Adipocyte (in vitro differentiated cells): ENCODE measurements at regions not wholly inside any gene's neighbourhood (a gene's known extent, or its start where the extent isn't known, plus 50 kb on each side); places are given as distances from the start of the nearest gene placed in this dataset.
A peak's percentile ranks its signal among the peaks of the same experiment; 100 is the strongest.
"Not testable (repeated sequence)": the region's sequence is repeated elsewhere in the genome, so short reads cannot be mapped to it uniquely, and the experiment has no call there.

ENCODE experiments used
- DNase-seq: peaks from one replicate; pipeline ENCODE4 v3.0.0-alpha.2; 2015; ENCODE audit warnings: low read depth
- H3K27me3 ChIP-seq: replicated peaks from 2 replicates; pipeline ENCODE4 v1.7.0; 2013; ENCODE audit warnings: mild to moderate bottlenecking, low read length, moderate library complexity; ENCODE audit not compliant: control insufficient read depth, insufficient read depth
- H3K36me3 ChIP-seq: 2 replicates; pipeline ENCODE4 v1.7.0; 2013; ENCODE audit warnings: low read length, mild to moderate bottlenecking, moderate library complexity; ENCODE audit not compliant: control insufficient read depth, insufficient read depth, severe bottlenecking
- H3K4me1 ChIP-seq: 2 replicates; pipeline ENCODE4 v1.7.0; 2013; ENCODE audit warnings: mild to moderate bottlenecking, low read length, moderate library complexity; ENCODE audit not compliant: control insufficient read depth, insufficient read depth
- H3K4me3 ChIP-seq: 2 replicates; pipeline ENCODE4 v1.7.0; 2013; ENCODE audit warnings: mild to moderate bottlenecking, low read length, moderate library complexity
- H3K9ac ChIP-seq: 2 replicates; pipeline ENCODE4 v1.7.0; 2013; ENCODE audit warnings: mild to moderate bottlenecking, low read length, moderate library complexity
- H3K9me3 ChIP-seq: 2 replicates; pipeline ENCODE4 v1.7.0; 2013; ENCODE audit warnings: mild to moderate bottlenecking, low read length, moderate library complexity; ENCODE audit not compliant: control insufficient read depth

- Histone ChIP-seq H3K9ac (no peak overlapping the region), H3K9me3 (no peaks in the 10 kb centered on the region), H3K27me3 (no peaks in the 10 kb centered on the region), H3K4me1 (peaks cover 25% of the 10 kb centered on the region), H3K4me3 (no peak overlapping the region), H3K36me3 (no peaks in the 10 kb centered on the region)
- peak; percentile 59 for DNase-seq
Measured at GRCh38 chr12:28089338-28089737, 100.9 kb upstream of the CCDC91 start.

DNA sequence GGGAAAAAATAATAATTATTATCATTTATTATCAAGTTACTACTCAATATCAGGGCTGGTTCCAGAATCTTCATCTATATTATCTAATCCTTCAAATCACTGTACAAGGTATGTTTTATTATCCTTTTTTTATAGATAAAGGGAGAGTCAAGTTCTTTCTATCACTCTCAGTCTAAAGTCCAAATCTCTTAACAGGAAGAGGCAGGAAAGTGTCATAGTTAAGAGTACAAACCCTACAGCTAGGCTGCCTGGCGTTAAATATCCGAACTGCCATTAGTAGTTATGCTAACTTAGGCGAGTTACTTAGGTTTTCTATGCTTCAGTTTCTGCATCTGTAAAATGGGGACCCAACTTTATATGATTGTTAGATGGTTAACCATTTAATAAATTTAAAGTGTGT, 99.4 kb upstream of the CCDC91 start:
- no peak overlapping the region for H3K4me3 ChIP-seq
- no peaks in the 10 kb centered on the region for H3K9me3 ChIP-seq
- no peaks in the 10 kb centered on the region for H3K27me3 ChIP-seq
- H3K9ac ChIP-seq: no peak overlapping the region
- H3K4me1 ChIP-seq: peaks cover 35% of the 10 kb centered on the region
- H3K36me3 ChIP-seq: no peaks in the 10 kb centered on the region
- DNase-seq: no peak

- Histone ChIP-seq H3K9ac (no peak overlapping the region), H3K36me3 (no peaks in the 10 kb centered on the region), H3K27me3 (no peaks in the 10 kb centered on the region), H3K4me1 (peaks cover 51% of the 10 kb centered on the region), H3K9me3 (no peaks in the 10 kb centered on the region), H3K4me3 (no peak overlapping the region)
- DNase-seq: no peak
Measured at GRCh38 chr12:28092396-28092795, 97.9 kb upstream of the CCDC91 start.

- Histone ChIP-seq H3K4me1 (peaks cover 45% of the 10 kb centered on the region), H3K4me3 (no peak overlapping the region), H3K9me3 (no peaks in the 10 kb centered on the region), H3K9ac (peak overlapping the region; percentile 9), H3K36me3 (no peaks in the 10 kb centered on the region), H3K27me3 (no peaks in the 10 kb centered on the region)
- DNase-seq: no peak
Measured at GRCh38 chr12:28096649-28097048, 93.6 kb upstream of the CCDC91 start.

DNA sequence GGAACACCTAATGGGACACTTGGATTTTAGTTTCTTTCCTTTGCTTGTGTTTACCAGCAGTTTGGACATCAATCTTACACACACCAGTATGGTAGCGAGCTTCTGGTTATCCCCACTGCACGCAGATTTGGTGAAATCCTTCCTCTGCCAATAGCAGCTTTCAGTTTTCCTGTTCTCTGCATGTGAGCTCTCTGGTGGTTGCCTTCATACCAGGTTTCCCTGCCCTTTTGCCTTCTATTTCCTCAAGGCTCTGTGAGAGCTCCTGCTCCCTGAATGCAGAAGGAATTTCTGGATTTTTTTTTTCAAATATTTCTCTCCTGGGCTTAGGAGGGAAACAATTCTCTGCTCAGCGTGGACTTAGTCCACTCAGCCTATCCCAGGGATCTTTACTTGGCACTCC, 93.0 kb upstream of the CCDC91 start:
- no peaks in the 10 kb centered on the region for H3K9me3 ChIP-seq
- no peak overlapping the region for H3K9ac ChIP-seq
- H3K27me3 ChIP-seq: no peaks in the 10 kb centered on the region
- H3K4me1 ChIP-seq: peaks cover 45% of the 10 kb centered on the region
- no peak overlapping the region for H3K4me3 ChIP-seq
- H3K36me3 ChIP-seq: no peaks in the 10 kb centered on the region
- no peak for DNase-seq

GRCh38 chr12:28099245-28099644, 91.0 kb upstream of the CCDC91 start:
- DNase-seq, H3K9ac ChIP-seq, H3K36me3 ChIP-seq, H3K4me3 ChIP-seq, H3K27me3 ChIP-seq, H3K9me3 ChIP-seq: not testable (repeated sequence)
- peaks cover 35% of the 10 kb centered on the region for H3K4me1 ChIP-seq

GRCh38 chr12:28099871-28100270, 90.4 kb upstream of the CCDC91 start:
- no peak for DNase-seq
- peaks cover 35% of the 10 kb centered on the region for H3K4me1 ChIP-seq
- no peaks in the 10 kb centered on the region for H3K9me3 ChIP-seq
- no peak overlapping the region for H3K9ac ChIP-seq
- no peaks in the 10 kb centered on the region for H3K36me3 ChIP-seq
- no peaks in the 10 kb centered on the region for H3K27me3 ChIP-seq
- no peak overlapping the region for H3K4me3 ChIP-seq

GRCh38 chr12:28100717-28101116, 89.5 kb upstream of the CCDC91 start:
- no peak overlapping the region for H3K4me3 ChIP-seq
- DNase-seq: no peak
- no peaks in the 10 kb centered on the region for H3K27me3 ChIP-seq
- no peaks in the 10 kb centered on the region for H3K36me3 ChIP-seq
- H3K9me3 ChIP-seq: no peaks in the 10 kb centered on the region
- no peak overlapping the region for H3K9ac ChIP-seq
- peaks cover 37% of the 10 kb centered on the region for H3K4me1 ChIP-seq

DNA sequence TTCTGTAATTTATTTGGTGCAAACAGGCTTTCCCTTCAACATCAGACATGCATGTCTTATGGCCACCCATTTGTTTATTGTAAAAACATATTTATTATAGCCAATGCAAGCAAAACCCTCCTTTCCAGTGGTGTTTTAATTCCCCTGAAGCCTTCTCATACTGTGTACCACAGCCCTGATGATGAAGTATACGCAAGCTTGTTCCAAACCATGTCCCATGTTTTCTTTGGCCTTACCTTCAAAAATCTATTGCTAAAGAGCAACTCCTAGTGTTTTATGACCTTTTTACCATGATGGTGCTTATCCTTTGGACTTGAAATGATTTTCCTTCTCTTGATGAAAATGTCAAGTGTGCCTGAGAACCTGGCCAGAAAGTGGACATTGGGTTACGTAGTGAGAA, 85.9 kb upstream of the CCDC91 start:
- Histone ChIP-seq H3K9me3 (no peaks in the 10 kb centered on the region), H3K36me3 (no peaks in the 10 kb centered on the region), H3K27me3 (no peaks in the 10 kb centered on the region), H3K4me3 (peak overlapping the region; percentile 43), H3K4me1 (peaks cover 13% of the 10 kb centered on the region), H3K9ac (no peak overlapping the region)
- DNase-seq: no peak

DNA sequence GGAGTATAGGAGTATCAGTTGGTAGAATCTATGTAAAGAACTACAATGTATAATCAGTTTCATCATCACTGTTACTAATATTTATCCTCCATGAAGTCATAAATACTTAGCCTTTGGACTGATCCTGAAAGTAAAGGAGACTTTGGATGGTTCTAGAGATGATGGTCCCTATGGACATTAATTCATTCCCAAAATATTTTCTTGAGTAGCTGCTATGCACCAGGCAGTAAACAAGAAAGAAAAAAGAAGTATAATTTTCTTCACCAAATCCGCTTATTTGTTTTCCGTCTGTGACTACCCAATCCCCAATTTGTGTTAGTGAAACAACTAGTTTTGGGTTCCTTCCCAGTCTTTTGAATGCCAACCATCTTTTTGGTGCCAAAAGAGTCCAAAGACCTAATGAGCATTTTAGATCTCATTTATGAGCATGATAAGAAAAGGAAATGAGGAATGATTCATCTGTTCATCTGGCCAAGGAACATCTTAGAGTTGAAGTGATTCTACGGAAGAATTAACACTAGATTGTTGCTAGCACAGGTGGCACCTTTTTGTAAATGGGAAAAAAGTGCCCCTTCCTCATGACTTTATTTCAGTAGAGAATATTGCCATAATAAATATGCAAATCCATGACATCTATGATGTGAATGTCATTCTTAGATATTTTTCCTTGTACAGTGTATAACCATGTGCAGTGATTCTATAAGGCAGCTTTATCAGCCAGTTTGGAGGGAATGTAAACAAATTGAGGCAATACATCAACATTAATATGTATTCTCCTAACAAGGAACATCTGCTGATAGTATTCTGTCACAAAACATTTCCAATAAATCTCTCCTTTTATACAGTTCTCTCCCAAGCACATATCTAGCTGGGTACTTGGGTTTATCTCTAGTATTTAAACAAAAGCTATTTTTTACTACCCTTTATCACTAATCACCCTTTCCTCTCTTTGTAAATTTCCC, 85.1 kb upstream of the CCDC91 start:
- Histone ChIP-seq H3K4me3 (peak overlapping the region; percentile 43), H3K9ac (no peak overlapping the region), H3K36me3 (no peaks in the 10 kb centered on the region), H3K4me1 (peaks cover 13% of the 10 kb centered on the region), H3K9me3 (no peaks in the 10 kb centered on the region), H3K27me3 (no peaks in the 10 kb centered on the region)
- no peak for DNase-seq

GRCh38 chr12:28107679-28108078, 82.6 kb upstream of the CCDC91 start:
- Histone ChIP-seq H3K4me1 (peaks cover 13% of the 10 kb centered on the region), H3K9me3 (peaks cover 10% of the 10 kb centered on the region), H3K27me3 (no peaks in the 10 kb centered on the region), H3K9ac (no peak overlapping the region), H3K36me3 (no peaks in the 10 kb centered on the region), H3K4me3 (no peak overlapping the region)
- no peak for DNase-seq
